ENCODE measurements at regions not wholly inside any gene's neighbourhood (a gene's known extent, or its start where the extent isn't known, plus 50 kb on each side); places are given as distances from the start of the nearest gene placed in this dataset.
"Not testable (repeated sequence)": the region's sequence is repeated elsewhere in the genome, so short reads cannot be mapped to it uniquely, and the experiment has no call there.

GRCh38 chr7:145817687-145818086 lies 298.9 kb upstream of the CNTNAP2 start:
- peaks cover 2% of the 10 kb centered on the region for H3K27me3 Mint-ChIP-seq (ENCODE audit: unreplicated experiment)
- no peak overlapping the region for H3K27ac Mint-ChIP-seq (ENCODE audit: unreplicated experiment)
- H3K36me3 Mint-ChIP-seq (ENCODE audit: low read depth, unreplicated experiment): no peaks in the 10 kb centered on the region
- no peak overlapping the region for H3K4me3 Mint-ChIP-seq (ENCODE audit: unreplicated experiment)
- H3K4me1 Mint-ChIP-seq (ENCODE audit: unreplicated experiment): no peaks in the 10 kb centered on the region
- TF ChIP-seq CTCF (IDR thresholded peaks at IDR 0.05; ENCODE audit: unreplicated experiment): no peak
- H3K9me3 Mint-ChIP-seq (ENCODE audit: unreplicated experiment): peaks cover 11% of the 10 kb centered on the region
- no peak for DNase-seq (ENCODE audit: low spot score)

- Mint-ChIP-seq H3K27ac (ENCODE audit: unreplicated experiment) (no peak overlapping the region), H3K36me3 (ENCODE audit: low read depth, unreplicated experiment) (no peaks in the 10 kb centered on the region)
Observed at GRCh38 chr7:145812218-145812617, 304.4 kb upstream of the CNTNAP2 start.

GRCh38 chr7:145805496-145805895 lies 311.1 kb upstream of the CNTNAP2 start:
- H3K4me3 Mint-ChIP-seq (ENCODE audit: unreplicated experiment); H3K36me3 Mint-ChIP-seq (ENCODE audit: low read depth, unreplicated experiment); DNase-seq (ENCODE audit: low spot score); H3K27ac Mint-ChIP-seq (ENCODE audit: unreplicated experiment); H3K4me1 Mint-ChIP-seq (ENCODE audit: unreplicated experiment); H3K27me3 Mint-ChIP-seq (ENCODE audit: unreplicated experiment): not testable (repeated sequence)
- H3K9me3 Mint-ChIP-seq (ENCODE audit: unreplicated experiment): peaks cover 18% of the 10 kb centered on the region

More at GRCh38 chr7:145812218-145812617, 304.4 kb upstream of the CNTNAP2 start:
- no peak for TF ChIP-seq CTCF (IDR thresholded peaks at IDR 0.05; ENCODE audit: unreplicated experiment)
- no peak for DNase-seq (ENCODE audit: low spot score)
- Mint-ChIP-seq H3K4me3 (ENCODE audit: unreplicated experiment) (no peak overlapping the region), H3K9me3 (ENCODE audit: unreplicated experiment) (peaks cover 21% of the 10 kb centered on the region), H3K4me1 (ENCODE audit: unreplicated experiment) (no peaks in the 10 kb centered on the region), H3K27me3 (ENCODE audit: unreplicated experiment) (peaks cover 1% of the 10 kb centered on the region)

- H3K36me3 Mint-ChIP-seq (ENCODE audit: low read depth, unreplicated experiment): no peaks in the 10 kb centered on the region
- H3K27ac Mint-ChIP-seq (ENCODE audit: unreplicated experiment): no peak overlapping the region
- H3K4me3 Mint-ChIP-seq (ENCODE audit: unreplicated experiment): no peak overlapping the region
Observed at GRCh38 chr7:145797507-145797906, 319.1 kb upstream of the CNTNAP2 start.

GRCh38 chr7:145795132-145795531 lies 321.5 kb upstream of the CNTNAP2 start:
- Mint-ChIP-seq H3K36me3 (ENCODE audit: low read depth, unreplicated experiment) (no peaks in the 10 kb centered on the region), H3K27ac (ENCODE audit: unreplicated experiment) (no peak overlapping the region), H3K9me3 (ENCODE audit: unreplicated experiment) (peaks cover 27% of the 10 kb centered on the region), H3K4me1 (ENCODE audit: unreplicated experiment) (no peaks in the 10 kb centered on the region), H3K27me3 (ENCODE audit: unreplicated experiment) (no peaks in the 10 kb centered on the region), H3K4me3 (ENCODE audit: unreplicated experiment) (no peak overlapping the region)
- no peak for TF ChIP-seq CTCF (IDR thresholded peaks at IDR 0.05; ENCODE audit: unreplicated experiment)
- no peak for DNase-seq (ENCODE audit: low spot score)

More at GRCh38 chr7:145797507-145797906, 319.1 kb upstream of the CNTNAP2 start:
- H3K27me3 Mint-ChIP-seq (ENCODE audit: unreplicated experiment): no peaks in the 10 kb centered on the region
- TF ChIP-seq CTCF (IDR thresholded peaks at IDR 0.05; ENCODE audit: unreplicated experiment): no peak
- no peak for DNase-seq (ENCODE audit: low spot score)
- H3K4me1 Mint-ChIP-seq (ENCODE audit: unreplicated experiment): no peaks in the 10 kb centered on the region
- H3K9me3 Mint-ChIP-seq (ENCODE audit: unreplicated experiment): peaks cover 23% of the 10 kb centered on the region
